ENCODE measurements at regions not wholly inside any gene's neighbourhood (a gene's known extent, or its start where the extent isn't known, plus 50 kb on each side); places are given as distances from the start of the nearest gene placed in this dataset.

DNA sequence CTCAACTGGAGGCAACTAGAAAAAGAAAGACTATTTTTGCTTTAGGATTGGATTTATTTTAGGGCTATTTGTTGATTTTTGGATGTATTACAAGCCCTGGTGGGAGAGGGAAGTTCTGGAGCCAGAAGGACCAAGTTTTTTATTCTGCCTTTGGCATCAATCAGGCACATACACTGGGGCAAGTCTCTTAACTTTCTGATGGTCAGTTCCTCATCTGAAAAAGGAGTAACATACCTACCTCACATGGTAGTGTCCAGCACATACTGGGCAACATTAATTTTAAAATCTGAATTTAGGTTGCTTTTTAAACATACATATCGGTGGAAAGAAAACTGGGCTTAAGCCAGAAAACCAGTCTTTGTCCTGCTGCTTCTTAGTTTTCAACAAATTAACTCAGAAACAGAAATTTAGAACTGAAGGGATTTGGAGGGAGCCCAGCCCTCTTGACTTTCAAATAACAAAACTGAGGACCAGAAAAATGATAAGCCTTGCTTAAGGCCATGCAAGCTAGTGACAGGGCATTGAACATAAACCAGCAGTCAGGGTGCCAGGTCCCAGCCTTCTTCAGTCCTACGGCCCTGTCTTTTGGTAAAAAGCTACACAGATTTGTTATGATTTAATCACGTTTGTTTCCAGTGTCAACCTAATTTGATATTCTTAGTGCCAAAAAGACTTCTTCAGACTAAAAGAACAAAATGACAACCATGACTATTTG, 90.2 kb upstream of the SLC38A2 start:
- peak; percentile 21 for DNase-seq

DNA sequence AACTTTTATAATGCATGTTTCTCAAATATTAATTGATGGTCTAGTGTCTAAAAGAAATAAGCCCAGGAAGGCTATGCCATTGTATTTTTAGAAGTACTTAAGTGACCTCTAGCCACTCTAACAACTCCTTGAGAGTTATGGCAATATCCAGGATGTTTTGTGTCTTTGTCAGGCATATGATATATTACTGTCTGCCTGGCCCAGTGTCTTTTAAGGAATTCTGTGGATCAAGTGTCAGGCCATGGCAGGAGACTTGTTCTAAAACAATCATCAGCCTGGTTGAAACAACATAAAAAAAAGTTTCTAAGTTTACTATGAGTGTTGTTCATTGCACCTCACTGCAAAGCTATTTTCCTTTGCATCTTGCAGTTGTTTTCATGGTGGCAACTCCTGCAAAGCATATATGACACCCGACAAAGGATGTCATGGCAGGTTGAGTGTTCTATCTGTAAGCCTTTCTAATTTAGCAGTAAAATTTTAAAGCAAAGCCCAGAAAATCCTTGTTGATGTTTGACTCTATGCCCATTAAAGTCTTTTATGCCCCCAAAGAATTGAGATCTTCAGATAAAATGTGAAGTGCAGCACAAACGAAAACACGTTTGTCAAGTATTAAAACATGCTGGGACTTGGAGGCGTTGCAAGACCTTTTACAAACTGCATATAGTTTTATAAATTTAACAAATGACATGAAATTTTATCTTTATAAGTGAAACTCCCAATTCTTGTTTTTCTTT, 89.5 kb upstream of the SLC38A2 start:
- DNase-seq = peak; percentile 56

DNA sequence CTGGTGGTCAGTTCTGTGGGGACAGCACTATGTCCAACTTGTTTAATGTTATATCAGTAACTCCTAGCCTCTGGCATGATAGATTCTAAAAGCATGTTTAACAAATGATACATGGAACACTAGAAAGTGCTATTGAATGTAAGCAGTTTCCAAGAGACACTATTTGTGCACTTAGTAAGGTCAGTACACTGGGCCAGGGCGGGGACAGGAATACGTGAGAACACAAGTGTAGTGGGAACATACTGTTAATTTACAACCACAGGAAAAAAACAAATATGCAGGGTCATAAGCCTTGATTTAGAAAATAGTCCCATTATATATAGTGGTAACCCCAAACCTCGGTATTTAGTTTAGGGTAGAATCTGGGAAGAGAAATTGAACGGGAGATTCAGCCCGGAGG, 88.9 kb upstream of the SLC38A2 start:
- DNase-seq = peak; percentile 23

GRCh38 chr12:46460682-46461210, 88.2 kb upstream of the SLC38A2 start:
- DNase-seq = no peak

DNA sequence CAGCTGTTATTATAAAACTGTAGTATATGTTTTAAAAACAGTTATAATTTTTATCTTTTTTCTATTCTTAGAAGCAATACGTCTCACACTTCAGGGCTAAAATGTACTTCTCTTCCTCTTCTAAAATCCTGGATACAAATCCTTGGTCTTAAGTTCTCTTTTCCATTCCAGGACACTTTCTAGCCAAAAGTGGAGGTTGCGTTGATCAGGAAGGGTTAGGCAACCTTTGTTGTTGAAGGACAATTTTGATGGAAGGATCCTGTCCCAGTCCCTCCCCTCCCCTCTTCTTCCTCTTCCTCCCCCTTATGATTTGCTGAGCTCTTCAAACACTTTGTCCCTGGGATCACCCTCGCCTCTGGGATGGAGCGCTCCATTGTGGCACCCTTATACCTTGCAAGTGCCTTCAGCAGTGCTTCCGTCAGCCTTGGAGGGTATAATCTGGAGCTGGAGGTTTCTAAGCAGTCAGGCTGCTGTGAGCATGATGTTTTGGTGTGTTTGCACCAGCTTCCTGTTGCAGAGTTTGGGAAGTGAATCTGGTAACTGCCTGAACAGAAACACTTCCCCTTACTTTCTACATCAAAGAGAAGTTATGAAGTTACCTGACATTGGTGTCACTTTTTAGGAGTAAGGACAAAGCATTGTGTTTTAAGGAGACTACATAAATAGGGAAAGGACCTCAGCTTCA, 87.4 kb upstream of the SLC38A2 start:
- no peak for DNase-seq

DNA sequence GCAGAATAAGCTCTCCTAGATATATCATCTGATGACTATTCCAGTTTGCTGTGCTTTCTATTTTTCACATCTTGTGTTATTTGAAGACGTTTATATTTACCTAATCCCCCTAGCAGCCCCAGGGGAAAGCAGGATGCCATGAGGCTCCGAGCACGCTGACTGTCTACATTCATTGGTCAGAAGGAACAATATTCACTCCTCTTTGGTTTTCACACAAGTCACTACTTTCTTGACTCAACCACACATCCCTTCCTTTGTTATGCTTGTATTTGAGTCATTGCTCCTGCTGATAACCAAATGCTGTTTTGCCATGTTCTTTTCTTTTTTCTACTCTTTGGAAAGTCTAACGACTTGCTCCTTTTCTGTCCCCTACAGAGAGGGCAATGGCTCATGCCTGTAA, 86.5 kb upstream of the SLC38A2 start:
- DNase-seq = no peak

DNA sequence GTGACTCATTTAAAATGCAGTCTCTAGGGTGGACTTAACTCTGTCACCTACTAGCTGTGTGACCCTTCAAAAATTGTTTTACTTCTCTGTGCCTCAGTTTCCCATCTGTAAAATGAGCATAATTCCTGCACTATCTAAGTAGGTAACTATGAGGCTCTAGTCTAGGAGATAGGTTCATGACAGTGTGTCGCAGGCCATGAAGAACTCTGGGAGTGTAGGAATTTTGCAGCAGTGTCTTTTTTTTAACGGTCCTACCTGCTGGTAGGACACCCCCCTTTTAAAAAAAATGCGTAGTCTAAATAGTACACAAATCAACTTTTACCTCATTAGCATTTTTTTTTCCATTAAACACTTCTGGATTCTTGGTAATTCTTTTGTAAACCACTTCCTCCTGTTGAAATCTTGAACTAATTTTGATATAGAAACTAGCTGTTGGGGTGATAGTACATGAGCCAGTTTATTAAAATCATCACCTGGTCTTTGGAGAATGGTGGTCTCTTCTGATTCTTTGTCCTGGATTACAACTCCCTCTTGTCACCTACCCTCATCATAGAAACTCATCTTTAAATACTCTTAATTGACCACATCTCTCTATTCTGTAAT, 86.0 kb upstream of the SLC38A2 start:
- DNase-seq = no peak

- DNase-seq = no peak
These were observed 85.4 kb upstream of the SLC38A2 start for GRCh38 chr12:46457958-46458357.

- peak; percentile 37 for DNase-seq
These were observed 84.1 kb upstream of the SLC38A2 start for GRCh38 chr12:46456356-46457334.

- DNase-seq = no peak
These were observed 83.2 kb upstream of the SLC38A2 start for GRCh38 chr12:46455648-46456352.

DNA sequence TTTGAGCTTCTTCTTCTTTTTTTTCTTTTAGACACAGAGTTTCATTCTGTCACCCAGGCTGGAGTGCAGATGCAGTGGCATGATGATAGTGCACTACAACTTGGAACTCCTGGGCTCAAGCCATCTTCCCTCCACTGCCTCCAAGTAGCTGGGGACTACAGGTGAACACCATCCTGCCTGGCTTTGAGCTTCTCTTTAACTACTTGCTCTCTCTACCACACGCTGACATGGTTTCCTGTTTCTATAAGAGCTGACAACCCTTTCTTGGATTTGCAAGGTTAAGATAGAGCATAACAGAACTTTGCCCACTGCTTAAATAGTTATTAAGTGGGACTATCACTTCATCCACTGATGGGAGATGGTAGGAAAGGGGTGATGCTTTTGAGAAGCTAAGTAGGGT, 82.4 kb upstream of the SLC38A2 start:
- no peak for DNase-seq

DNA sequence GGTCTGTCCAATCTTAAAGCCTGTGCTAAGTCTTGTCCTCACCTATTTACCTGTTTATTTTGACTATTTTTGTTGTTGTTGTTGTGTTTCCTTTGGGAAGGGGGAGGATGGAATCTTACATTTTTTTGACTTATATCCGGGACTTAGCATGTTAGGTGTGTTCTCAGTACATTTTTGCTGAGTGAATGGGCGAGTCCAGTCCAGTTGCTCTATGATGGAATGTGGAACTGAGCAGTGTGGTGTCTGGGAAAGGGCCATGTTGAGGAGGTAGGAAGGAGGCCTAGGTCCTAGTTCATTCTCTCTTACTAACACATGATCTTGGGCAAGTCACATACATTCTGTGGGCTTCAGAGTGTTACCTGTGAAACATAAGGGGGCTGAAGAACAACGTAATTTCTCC, 80.9 kb upstream of the SLC38A2 start:
- DNase-seq = no peak

DNA sequence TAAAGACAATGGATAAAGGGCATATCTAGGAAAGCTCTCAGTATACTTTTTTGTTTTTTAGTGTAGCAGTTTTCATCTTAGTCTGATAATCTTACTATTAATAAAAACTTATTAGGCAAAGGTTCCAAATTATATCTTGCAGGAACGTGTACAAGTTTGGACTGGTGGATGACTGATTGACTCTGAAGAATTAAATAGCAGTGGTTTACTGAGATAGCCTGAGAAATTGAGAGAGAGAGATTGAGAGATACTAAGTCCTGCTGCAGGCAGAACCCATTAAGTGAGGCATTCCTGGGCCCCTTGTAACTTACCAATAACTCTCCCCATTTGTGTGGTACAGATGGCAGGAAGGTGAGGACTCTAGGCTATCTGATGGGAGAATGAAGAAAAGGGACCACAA, 80.2 kb upstream of the SLC38A2 start:
- no peak for DNase-seq

- DNase-seq = no peak
These were observed 79.6 kb upstream of the SLC38A2 start for GRCh38 chr12:46452061-46452615.

DNA sequence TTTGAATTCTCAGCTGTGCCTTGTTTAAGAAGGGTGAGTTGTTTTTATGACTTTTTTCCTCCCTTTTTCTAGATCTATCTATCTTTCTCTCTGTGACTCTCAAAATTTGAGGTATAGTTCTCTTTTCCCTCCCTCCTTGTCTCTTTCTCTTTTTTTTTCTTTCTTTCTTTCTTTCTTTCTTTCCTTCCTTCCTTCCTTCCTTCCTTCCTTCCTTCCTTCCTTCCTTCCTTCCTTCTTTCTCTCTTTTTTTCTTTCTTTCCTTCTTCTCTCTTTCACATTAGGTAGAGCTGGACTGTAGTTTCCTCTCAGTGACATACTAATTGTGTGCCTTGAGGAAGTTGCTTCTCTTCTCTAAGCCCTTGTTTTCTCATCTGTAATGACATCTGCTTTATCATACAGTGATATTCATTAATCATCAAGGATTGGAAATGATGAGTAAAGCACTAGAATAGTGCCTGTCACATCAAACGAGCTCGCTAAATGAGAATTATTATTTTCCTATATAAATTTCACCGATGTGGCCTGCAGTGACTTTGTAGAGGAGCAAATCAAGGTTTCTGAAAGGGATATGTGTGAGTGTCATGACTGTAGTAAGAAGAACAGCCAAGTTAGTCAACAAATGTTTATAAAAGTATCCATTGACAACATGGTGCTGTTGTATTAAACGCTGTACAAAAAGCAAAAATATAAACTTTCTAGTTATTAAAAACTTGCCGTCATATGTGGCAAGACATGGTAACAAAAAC, 78.9 kb upstream of the SLC38A2 start:
- no peak for DNase-seq

GRCh38 chr12:46450279-46450748, 77.7 kb upstream of the SLC38A2 start:
- peak; percentile 47 for DNase-seq

DNA sequence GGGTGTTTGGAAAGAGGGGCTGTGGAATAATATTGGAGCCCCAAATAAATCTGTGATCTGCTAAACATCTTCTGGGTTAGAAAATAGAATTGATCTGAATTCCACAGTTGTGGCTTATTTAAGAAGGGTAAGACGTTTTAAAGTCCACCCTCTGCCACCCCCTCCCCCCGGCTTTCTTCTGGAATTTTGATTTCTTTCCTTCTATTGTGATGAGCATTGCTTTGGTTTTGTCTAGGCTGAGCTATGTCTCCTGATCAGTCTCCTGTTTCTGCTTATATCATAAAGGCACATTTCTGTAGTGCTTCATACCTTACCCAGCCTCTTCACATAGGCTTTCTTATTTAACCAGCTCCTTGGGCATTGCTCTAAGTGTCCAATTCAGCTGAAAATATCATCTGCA, 77.3 kb upstream of the SLC38A2 start:
- DNase-seq = no peak

GRCh38 chr12:46449316-46449715, 76.7 kb upstream of the SLC38A2 start:
- DNase-seq = no peak

DNA sequence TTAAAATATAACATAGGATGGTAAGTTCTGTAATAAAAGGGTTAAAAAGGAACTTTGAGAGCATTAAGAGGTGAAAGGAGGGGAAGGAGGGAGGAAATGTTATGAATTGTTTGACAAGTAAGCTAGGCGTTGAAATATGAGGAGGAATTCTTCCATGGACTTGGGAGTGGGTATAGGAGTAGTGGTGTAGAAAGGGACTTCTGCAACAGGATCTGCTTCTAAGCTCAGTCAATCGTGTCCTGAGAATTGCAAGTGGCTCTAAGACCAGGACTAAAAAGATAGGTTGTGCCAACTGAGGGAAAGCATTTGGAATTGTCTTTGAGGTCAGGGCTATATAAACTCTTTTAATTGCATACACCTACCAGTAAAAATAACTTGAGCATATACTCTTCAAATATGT, 74.1 kb upstream of the SLC38A2 start:
- DNase-seq = peak; percentile 44
